GM20431 (cell line): ENCODE measurements at regions not wholly inside any gene's neighbourhood (a gene's known extent, or its start where the extent isn't known, plus 50 kb on each side); places are given as distances from the start of the nearest gene placed in this dataset.
"Not testable (repeated sequence)": the region's sequence is repeated elsewhere in the genome, so short reads cannot be mapped to it uniquely, and the experiment has no call there.

Source experiments
- in situ Hi-C: fragments of 300-500 bp; cut with MseI, MboI; formaldehyde crosslinking; loops from one replicate; pipeline ENCODE4 v1.15.0; 2020; ENCODE audit warnings: low sequenced_read_pairs; ENCODE audit not compliant: unreplicated experiment

DNA sequence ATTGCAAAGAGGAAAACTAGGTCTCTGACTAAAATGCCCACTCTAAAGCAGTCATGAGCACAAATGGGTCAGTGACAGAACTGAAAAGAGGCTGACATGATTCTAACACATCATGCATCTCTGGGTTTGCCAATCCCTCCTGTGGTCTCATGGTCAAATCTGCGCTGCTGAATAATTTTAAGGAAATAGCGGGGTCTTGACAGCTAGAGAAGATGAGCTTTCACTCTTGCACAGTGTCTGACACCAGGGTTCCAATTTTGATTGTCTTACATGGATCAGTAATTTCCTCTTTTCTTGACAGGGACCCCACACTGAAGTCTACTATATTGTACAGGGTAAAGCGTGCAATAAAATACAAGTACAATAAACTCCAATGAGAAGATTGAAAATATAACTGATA is 236.8 kb upstream of the CNR1 start:
- in situ Hi-C loops: no loop called here

DNA sequence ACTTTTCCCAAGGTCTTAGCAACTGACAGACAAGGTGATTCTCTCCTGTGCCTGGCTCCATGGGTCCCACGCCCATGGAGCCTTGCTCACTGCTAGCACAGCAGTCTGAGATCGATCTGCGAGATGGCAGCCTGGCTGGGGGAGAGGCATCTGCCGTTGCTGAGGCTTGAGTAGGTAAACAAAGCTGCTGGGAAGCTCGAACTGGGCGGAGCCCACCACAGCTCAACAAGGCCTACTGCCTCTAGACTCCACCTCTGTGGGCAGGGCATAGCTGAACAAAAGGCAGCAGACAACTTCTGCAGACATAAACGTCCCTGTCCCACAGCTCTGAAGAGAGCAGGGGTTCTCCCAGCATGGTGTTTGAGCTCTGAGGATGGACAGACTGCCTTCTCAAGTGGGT is 224.9 kb upstream of the CNR1 start:
- in situ Hi-C loops: not testable (repeated sequence)

DNA sequence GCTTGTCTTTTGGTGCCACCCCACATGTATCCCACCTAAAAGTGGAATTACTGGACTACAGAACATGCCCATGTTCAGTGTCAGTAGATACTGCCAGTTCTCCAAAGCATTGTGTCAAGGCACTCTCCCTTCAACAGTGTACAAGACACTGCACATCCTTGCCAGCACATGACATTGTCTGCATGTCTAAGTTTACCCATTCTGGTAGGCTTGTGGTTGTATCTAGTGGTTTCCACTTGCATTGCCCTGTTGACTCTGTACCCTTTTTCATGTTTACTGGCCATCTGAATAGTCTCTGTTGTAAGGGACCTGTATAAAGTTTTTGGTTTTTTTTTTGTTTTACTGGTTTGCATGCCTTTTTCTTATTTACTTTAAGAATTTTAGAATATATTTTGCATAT is 222.4 kb upstream of the CNR1 start:
- in situ Hi-C loops: no loop called here

DNA sequence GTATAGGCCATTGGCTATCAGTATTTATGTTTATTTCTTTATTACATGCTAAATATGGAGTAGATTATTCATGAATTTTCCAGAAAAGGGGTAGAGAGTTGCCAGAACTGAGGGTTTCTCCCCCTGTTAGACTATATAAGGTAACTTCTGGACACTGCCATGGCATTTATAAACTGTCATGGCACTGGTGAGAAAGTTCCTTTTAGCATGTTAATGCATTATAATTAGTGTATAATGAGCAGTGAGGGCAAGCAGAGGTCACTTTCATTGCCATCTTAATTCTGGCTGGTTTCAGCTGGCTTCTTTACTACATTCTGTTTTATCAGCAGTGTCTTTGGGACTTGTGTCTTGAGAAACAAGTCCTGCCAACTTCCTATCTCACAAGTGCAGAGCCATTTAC is 220.0 kb upstream of the CNR1 start:
- in situ Hi-C loops: no loop called here

DNA sequence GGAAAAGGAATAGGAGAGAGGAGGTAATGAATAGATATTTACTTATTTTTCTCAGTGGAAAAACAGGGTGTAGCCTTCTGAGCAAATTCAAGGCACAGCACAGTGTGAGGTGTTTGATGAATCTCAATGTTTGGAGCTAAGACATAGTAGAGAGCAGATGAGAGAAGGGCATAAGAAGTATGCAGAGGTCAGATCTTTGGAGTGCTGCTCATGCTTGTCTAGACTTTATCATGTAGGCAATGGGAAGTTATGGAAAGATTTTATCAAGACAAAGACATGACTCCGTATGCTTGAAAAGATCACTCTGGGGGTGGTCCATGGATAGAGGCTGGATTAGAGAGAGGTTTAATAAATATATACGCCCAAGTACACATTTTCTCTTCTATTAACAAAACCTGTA is 217.0 kb upstream of the CNR1 start:
- in situ Hi-C loops: no loop called here

DNA sequence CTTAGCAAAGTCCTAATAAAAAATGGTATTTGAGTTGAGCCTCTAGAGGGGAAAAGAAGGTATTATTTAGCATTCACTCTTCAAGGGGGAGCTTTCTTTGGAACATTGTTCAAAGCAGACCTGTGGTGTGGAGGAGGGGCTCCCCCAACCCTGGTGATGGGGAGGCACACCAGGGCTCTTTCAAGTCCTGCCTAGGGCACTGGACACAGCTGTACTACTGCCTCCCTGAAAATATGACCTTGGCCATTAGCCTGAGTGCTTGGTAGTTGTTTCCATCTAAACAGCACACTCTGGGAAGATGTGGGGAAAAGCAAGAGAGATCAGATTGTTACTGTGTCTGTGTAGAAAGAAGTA is 215.1 kb upstream of the CNR1 start:
- in situ Hi-C loops: no loop called here

DNA sequence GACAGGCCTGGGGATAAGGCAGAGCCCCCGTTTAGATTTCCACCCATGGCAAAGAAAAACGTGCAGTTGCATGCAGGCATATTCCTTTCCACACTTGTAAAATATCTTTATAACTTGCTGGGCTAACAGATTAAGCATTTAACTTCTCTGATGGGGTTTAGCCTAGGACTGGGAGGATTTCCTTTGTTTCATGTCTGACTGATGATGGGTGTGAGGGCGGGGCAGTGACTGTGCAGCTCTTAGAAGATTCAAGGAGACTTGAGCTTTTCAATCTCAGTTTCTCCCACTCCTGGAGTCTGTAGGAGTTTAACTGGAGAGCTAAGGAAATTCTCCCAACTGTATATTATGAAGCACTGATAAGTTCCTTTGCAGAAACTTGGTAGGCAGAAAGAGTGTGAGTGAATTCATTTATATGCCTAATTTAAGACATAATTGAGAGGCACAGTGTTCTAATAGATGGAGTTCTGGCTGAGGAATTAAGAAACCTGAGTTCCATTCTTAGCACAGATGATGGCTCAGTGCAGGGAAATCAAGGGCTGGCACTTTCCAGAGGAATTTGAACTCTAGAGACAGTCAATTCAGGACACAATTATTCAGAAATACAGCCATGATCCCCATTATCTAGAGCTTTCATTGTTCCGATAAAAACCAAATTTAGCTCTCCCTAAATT is 214.6 kb upstream of the CNR1 start:
- in situ Hi-C loops: no loop called here

DNA sequence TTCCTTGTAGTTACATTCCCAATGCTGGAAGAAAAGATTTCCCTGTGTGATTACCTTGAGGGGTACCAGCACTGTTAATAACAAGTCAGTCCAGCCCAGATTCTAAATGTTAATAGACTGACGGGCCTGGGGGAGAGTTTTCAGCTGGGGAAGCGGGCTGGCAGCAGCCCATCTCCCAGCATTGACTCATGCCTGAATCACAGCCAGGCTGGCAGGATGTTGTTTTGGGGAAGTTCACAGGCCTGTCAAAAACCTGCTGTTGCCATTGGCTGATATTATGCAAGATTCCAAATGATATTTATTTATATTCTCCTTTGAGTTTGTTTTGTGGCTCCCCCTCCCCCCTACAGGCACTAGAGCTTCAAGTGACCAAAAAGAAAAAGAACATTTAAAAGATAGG is 213.9 kb upstream of the CNR1 start:
- in situ Hi-C loops: no loop called here

DNA sequence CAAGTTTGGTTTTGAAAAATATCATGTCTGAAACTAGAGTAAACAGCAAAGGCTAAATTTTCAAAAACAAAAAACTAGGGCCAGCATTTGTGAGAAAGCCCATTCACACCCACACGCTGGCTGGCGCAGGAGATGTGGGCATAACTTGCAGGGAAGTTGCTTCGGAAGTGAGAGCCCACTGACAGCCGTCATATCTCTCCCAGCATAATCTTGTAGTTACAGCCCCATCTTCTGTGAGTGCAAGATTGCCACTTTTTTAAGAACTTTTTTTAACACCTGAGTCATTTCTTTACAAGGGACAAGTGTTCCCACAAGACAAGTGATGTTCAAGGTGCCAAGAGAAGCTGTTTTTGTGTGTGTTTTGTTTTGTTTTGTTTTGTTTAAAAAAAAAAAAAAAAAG is 212.5 kb upstream of the CNR1 start:
- in situ Hi-C loops: no loop called here

DNA sequence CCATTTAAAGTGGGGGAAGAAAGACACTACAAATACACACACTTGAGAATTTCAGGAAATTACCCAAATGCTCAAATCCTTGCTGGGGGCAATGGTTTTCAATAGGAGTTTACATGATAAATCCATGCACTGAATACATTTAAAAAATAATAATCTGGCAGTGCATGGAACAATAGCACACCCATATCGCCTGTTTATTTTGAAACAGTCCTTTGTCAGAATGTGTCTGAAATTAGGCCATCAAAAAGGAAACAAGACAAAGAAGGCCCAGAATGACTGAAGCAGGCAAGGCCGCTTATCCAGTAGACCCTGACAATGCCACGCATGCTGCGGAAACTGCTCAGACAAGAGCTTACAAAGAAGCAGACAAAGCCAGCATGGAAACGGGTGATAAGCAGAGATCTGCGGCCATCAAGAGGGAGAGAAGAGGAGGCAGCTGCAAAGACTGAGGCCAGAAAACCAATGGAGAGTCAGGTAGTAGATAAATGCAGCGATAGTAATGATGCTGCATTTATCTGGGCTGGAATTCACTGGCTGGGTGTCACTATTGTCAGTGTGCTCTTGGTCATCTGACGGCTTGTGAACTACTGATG is 211.9 kb upstream of the CNR1 start:
- in situ Hi-C loops: no loop called here

DNA sequence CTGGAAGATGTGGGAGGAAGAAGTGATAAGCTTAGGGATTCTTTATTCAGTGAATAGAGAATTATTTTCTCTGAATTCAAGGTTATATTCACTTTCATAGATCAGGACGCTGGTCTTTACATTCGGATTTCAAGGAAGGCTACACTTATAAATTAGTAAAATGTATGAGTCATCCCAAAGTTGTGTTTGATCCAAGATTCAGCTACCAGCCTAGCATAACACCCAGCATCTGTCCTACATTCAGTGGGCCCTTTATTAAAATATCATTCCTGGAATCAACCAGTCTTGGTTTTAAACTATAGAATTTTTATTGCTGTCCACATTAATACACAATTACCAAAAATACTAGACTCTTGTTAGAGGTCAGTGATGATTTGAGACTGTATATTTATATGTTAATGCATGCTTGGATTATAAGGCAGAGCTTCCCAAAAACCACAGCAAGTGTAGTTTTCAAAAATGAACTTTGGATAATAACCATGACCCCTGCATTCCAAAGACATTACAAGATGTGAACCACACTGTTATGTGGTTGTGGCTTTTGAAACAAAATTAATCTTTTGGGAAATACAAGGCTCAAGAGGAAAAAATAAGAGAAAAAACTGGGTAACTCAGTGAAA is 210.7 kb upstream of the CNR1 start:
- in situ Hi-C loops: no loop called here

DNA sequence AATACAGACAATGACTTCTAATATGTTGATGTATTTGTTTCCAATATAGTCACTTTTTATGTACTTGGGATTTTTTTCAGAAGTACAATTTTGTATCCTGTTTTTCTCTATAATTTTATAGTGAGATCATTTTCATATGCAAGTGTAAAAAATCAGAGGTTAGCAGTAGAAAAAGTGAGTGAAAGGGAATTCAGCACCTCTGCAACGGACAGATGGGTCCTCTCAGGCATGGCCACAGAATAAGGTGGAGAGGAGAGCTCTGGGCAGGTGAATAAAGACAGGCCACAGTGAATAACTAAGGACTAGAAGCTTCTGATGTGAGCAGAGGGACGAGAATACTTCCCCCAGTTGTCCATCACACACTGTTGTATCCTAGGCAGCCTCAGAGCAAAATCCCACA is 210.1 kb upstream of the CNR1 start:
- in situ Hi-C loops: no loop called here

DNA sequence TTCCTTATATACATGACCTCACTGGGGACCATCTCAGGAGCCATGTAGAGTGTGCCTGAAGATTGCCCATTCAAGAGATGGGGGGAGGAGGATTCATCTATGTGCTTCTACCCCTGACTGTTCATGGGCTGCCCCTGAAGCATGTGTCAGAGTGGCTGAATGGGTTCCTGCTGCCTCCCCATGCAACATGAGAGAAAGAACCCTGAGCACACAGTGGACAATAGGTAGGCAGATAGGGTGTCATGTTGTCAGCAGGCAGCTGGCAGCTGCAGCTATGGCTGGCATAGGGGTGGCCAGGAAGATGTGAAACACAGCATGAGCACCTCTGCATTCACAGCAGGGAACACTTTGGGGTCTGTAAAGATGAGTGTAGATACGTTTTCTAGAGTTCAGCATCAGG is 208.4 kb upstream of the CNR1 start:
- in situ Hi-C loops: no loop called here

DNA sequence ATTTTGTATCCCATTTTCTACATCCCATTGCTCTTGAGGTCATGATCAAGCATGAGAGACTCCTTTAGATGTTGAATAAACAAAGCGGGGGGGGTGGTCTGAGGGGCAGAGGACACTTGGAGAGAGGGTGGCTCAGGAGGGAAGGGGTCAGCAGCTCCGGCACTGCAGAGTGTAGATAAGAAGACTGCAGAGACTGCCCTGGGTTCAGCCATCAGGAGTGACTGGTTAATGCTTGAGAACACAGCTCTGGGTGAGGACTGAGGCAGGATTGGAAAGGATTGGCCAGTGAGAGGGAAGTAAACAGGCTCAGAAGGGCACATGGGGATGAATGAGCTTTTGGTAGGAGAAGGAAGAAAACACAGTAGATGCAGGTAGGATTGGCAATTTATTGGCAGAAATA is 205.3 kb upstream of the CNR1 start:
- in situ Hi-C loops: no loop called here

DNA sequence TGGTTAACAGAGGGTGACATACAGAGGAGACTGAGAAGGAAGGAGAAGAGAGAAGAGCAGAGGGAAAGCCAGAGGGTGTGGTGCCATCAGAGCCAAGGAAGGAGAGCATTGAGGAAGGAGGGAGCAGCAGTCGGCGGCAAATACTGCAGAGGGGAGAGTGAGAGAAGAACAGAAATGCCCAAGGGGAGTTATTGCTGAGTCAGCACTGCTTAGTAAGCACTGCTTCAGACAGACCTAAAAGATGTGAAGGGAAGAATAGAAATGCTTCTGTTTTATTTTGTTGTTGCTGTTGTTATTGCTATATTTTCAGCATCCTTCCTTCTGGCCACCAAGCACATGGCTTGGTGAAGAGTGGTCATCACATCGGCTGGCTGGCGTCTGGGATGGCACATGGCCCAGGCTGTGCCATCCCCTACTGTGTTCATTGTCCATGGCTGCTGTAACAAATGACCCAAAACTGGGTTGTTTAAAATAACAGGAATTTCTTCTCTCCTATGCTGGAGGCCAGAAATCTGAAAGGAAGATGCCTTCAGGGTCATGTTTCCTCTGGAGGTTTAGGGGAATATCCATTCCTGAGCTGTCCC is 204.1 kb upstream of the CNR1 start:
- in situ Hi-C loops: no loop called here

DNA sequence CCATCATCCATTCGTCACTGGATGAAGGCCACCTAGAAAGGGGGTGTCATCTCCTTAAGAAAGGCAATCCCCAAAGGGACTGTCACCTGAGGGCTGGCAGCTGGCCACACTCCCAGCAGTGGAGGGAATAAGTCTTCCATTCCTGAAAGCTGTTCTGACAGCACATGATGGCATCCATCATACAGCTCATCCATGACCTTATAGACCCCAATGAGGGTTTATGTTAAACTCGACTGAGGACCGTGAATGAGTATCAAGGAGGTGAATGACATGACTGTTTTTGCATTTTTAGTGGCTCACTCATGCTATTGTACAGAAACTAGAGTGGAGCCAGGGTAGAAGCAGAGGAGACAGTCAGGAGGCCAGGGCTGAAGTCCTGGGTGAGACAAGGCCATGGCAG is 203.1 kb upstream of the CNR1 start:
- in situ Hi-C loops: no loop called here

DNA sequence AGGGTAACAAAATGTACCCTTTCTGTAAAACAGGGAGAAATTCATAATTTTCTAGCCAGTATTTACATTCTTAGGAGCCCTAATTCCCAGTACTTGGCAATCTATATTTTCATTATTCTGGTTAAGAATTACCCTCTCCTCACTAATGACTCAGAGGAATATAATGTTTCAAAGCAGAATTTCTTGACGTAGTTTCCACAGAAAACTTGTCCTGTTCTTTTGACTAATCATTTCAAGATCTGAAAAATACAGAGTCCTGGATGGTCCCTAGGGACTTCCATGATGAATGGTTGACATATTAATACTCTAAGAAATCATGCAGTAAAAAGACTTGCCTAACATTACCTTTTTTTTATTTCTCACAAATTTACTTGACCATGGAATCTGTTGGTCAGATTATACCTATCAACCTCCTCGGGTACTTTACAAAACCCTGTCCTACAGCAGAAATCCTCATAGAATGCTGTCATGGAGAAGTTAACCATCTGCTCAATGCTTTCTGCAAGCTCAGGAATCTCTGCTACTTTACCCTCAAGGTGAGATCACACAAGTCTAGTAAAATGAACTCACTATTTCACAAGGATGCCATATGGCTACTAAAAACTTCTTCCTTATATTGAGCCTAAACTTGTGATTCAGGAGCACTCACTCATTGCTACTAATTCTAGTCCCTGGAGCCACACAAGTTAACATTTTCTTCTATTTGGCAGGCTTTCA is 202.1 kb upstream of the CNR1 start:
- in situ Hi-C loops: no loop called here

DNA sequence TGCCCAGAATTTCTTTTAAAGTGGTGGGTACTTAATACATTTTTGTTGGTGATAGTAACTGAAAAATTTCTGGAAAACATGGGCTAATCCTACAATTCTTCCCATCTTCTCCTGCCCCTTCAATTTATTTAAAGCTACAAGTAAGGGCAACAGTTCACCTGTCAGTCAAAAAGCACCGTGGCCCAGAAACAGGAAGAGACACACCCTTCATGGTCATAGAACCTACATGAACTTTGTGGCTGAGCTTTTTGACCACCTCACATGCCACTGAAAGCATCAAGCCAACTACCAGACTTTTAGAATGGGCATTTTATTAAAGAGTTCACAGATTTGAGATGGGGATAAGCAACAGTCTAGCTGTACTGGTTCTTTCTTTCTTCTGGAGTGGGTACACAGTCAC is 201.1 kb upstream of the CNR1 start:
- in situ Hi-C loops: no loop called here

DNA sequence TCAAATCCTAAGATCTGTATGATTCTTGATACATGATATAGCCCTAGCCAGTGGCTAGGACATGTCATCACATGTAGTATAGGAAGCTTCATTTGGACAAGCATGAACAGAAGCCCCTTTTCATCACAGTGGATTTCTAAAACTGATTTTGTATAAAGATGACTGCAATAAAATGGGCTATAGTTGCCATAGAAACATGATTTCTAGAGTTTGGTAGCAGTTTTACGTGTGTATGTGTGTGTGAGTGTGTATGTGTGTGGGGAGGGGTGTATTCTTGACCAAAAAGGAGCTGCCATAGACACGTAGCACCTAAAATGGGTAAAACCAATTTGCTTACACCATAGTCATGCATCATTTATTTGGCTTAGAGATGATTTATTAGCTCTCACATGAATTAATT is 200.5 kb upstream of the CNR1 start:
- in situ Hi-C loops: no loop called here

DNA sequence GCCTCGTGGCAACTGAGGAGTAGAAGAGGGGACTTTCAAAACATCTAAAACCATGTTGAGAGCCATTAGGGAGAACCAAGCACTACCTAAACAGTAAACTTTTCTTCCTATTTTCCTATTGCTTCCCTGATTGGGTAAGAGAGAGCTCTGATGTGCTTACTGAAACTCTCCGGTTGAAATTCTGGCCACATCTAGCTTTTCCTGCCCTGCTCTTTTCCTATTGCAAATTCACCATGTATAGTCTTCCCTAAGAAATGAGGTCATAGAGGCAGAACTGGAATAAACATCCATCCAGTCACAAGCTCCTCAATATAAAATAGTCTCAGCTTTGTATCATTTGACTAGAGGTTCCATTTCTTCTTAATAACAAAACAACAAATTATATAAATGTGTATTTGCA is 199.5 kb upstream of the CNR1 start:
- in situ Hi-C loops: no loop called here

DNA sequence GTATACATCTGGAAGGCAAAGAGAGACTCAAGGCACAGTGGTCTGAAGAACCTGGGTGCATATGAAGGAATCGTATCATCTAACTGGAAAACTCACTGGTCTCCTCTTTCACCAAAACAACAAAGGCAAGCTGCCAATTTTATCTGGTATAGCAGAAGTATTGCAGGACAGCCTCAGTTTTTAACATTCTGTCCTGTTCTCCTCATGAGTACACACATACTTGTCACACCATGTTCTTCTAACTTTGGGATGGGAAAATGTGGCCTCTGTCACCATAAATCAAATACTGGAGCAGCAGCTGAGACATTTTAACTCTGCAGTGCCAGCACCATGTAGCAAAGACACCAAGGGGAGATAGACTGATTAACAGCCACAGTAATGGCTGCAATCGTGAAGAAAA is 199.1 kb upstream of the CNR1 start:
- in situ Hi-C loops: no loop called here
